Lower leg skin (tissue), 3 donors: ENCODE measurements at regions not wholly inside any gene's neighbourhood (a gene's known extent, or its start where the extent isn't known, plus 50 kb on each side); places are given as distances from the start of the nearest gene placed in this dataset.

ENCODE experiments used
- POLR2A ChIP-seq, 2 donors: fragments of 450-650 bp; IDR thresholded peaks; one replicate each; pipeline ENCODE4 v1.6.1; 2016 to 2017; ENCODE audit warnings: antibody characterized with exemption in 2 of 2, mild to moderate bottlenecking in 1 of 2, moderate library complexity in 1 of 2
- TF ChIP-seq, protein P1 (sequence below), 3 donors: fragments of 450-650 bp; IDR thresholded peaks; one replicate each; pipeline ENCODE4 v1.5.1; 2016; ENCODE audit warnings: antibody characterized with exemption in 3 of 3, mild to moderate bottlenecking in 3 of 3, moderate library complexity in 2 of 3

- TF ChIP-seq, protein P1, sequence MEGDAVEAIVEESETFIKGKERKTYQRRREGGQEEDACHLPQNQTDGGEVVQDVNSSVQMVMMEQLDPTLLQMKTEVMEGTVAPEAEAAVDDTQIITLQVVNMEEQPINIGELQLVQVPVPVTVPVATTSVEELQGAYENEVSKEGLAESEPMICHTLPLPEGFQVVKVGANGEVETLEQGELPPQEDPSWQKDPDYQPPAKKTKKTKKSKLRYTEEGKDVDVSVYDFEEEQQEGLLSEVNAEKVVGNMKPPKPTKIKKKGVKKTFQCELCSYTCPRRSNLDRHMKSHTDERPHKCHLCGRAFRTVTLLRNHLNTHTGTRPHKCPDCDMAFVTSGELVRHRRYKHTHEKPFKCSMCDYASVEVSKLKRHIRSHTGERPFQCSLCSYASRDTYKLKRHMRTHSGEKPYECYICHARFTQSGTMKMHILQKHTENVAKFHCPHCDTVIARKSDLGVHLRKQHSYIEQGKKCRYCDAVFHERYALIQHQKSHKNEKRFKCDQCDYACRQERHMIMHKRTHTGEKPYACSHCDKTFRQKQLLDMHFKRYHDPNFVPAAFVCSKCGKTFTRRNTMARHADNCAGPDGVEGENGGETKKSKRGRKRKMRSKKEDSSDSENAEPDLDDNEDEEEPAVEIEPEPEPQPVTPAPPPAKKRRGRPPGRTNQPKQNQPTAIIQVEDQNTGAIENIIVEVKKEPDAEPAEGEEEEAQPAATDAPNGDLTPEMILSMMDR (IDR thresholded peaks at IDR 0.05) = no peak
- no peak for TF ChIP-seq POLR2A (IDR thresholded peaks at IDR 0.05)
Measured at GRCh38 chr1:207968521-207969009, 57.6 kb upstream of the CD34 start.
